ENCODE measurements at regions not wholly inside any gene's neighbourhood (a gene's known extent, or its start where the extent isn't known, plus 50 kb on each side); places are given as distances from the start of the nearest gene placed in this dataset.

DNA sequence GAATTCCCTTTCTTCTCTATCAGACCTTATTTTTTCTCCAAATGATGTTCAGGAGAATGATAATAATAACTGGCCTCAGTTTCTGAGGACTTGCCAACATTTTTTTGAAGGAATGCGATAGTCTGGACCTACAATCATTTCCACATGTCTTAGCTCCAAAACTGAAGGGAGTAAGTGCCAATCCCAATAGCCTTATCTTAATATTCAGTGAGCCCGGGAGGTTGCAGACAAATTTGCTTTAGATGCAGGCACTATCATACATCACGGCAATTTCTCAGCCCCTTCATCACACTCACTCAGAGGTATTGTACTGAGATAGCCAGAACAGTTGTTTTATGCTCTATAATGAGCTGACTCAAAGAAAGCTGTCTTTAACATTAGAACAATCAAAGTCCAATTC is 796.9 kb downstream of the ADGRL2 start:
- H3K4me3 Mint-ChIP-seq, result no peak overlapping the region
- H3K27me3 Mint-ChIP-seq, result peaks cover 0 to 3% (median 0%) of the 10 kb centered on the region in 5 donors
- peaks cover 0 to 8% (median 2%) of the 10 kb centered on the region in 4 donors for H3K4me1 Mint-ChIP-seq
- H3K9me3 Mint-ChIP-seq, result no peaks in the 10 kb centered on the region
- no peak overlapping the region for H3K27ac Mint-ChIP-seq
- H3K36me3 Mint-ChIP-seq, result no peaks in the 10 kb centered on the region
- DNase-seq (no peak), ATAC-seq (no peak)
- POLR2A ChIA-PET, result no interaction called here

DNA sequence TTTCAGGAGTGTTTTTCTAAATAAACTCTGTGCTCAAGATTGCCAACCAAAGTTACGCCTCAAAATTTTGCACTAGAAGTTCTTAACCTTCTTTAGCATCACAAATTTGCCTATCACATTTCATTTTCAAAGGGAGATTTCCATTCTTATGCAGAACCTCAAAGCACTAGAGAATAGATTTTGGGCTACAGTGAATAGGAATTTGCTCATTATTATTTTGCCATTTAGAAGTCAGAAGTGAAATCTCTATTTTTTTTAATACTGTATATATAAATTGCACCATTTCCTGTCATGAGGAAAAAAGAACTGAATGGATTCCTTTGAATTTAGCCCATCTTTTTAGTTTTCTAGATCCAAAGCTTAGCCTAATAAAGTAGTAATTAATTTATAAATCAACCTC is 796.4 kb downstream of the ADGRL2 start:
- peaks cover 0 to 3% (median 0%) of the 10 kb centered on the region in 5 donors for H3K27me3 Mint-ChIP-seq
- H3K27ac Mint-ChIP-seq, result no peak overlapping the region
- ATAC-seq, result no peak
- peaks cover 0 to 8% (median 2%) of the 10 kb centered on the region in 4 donors for H3K4me1 Mint-ChIP-seq
- no peak for DNase-seq
- no peaks in the 10 kb centered on the region for H3K9me3 Mint-ChIP-seq
- POLR2A ChIA-PET, result no interaction called here
- H3K4me3 Mint-ChIP-seq, result no peak overlapping the region
- no peaks in the 10 kb centered on the region for H3K36me3 Mint-ChIP-seq

DNA sequence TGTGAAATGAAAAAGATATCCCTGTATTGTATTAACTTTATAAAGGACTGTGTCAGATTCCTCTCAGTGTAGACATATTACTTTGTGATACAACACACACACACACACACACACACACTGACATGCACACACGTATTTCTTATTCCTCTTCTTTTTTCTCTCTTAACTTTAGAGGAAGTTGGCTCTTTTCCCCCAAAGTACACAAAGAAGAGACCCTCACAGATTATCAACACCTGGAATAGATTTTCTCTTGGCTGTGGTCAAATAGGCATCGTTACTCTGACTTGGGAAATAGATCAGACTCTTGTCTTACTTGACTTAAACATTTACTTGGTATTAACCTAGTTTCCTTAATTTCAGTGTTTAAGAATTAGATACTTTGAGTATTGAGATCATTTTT is 792.8 kb downstream of the ADGRL2 start:
- Mint-ChIP-seq H3K36me3 (no peaks in the 10 kb centered on the region), H3K9me3 (peaks cover 0 to 5% (median 0%) of the 10 kb centered on the region in 9 donors), H3K4me3 (no peak overlapping the region), H3K27me3 (no peaks in the 10 kb centered on the region), H3K27ac (no peak overlapping the region), H3K4me1 (peaks cover 0 to 2% (median 0%) of the 10 kb centered on the region in 4 donors)
- POLR2A ChIA-PET, result no interaction called here
- DNase-seq (no peak), ATAC-seq (no peak)

DNA sequence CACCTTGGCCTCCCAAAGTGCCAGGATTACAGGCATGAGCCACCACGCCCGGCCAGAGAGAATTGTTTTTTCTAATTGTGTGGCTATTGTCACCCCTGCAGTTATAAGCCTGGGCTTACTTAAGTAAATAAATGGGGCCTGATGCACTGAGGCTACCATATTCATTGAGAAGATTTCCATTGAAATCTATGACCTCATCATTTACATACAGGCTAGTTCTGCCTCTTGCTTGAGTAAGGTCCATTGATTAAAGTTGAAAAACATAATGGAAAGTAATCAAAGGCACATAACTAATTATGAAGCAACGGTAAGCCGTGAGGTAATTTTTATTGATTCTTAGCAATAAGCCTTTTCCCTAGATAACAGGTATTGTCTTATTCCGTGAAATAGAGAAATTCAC is 788.9 kb downstream of the ADGRL2 start:
- Mint-ChIP-seq H3K27ac (no peak overlapping the region), H3K27me3 (no peaks in the 10 kb centered on the region), H3K4me3 (no peak overlapping the region), H3K4me1 (no peaks in the 10 kb centered on the region), H3K36me3 (no peaks in the 10 kb centered on the region), H3K9me3 (peaks cover 0 to 8% (median 0%) of the 10 kb centered on the region in 9 donors)
- DNase-seq (no peak), ATAC-seq (no peak)
- POLR2A ChIA-PET, result no interaction called here

DNA sequence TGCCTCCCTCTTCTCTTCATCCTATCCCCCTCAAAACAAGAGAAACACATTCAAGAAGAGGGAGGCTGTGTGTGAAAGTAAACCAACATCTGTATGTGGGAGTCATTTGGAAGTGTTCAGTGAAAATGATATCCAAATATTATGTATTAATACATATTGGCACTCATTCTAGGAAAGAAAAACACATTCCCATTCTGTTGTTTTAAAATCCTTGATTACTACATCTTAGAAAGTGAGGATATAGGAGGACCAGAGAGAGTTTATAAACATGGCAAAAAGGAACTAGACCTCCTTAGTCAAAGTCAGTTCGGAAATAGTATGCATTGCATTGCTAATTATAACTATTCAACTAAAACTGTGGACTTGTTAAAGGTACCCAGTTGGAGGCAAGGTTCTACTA is 786.6 kb downstream of the ADGRL2 start:
- no peaks in the 10 kb centered on the region for H3K27me3 Mint-ChIP-seq
- POLR2A ChIA-PET, result no interaction called here
- DNase-seq (no peak), ATAC-seq (no peak)
- no peak overlapping the region for H3K4me3 Mint-ChIP-seq
- H3K4me1 Mint-ChIP-seq, result no peaks in the 10 kb centered on the region
- no peak overlapping the region for H3K27ac Mint-ChIP-seq
- no peaks in the 10 kb centered on the region for H3K36me3 Mint-ChIP-seq
- H3K9me3 Mint-ChIP-seq, result peaks cover 0 to 8% (median 0%) of the 10 kb centered on the region in 9 donors

DNA sequence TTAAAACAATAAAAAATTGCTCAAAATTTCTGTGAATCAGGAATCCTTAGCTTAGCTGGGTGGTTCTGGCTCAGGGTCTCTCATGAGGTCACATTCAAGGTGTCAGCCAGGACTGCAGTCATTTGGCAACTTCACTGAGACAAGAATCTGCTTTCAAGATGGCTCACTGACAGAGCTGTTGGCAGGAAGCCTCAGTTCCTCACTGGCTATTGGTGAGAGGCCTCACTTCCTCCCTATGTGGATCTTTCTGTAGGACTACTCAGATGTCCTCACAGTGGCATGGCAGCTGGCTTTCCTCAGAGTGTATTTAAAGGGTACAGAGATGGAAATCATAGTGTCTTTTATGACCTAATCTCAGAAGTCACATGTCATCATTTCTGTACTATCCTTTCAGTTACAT is 785.7 kb downstream of the ADGRL2 start:
- POLR2A ChIA-PET, result no interaction called here
- peaks cover 0 to 8% (median 0%) of the 10 kb centered on the region in 9 donors for H3K9me3 Mint-ChIP-seq
- H3K4me3 Mint-ChIP-seq, result no peak overlapping the region
- H3K27me3 Mint-ChIP-seq, result no peaks in the 10 kb centered on the region
- no peaks in the 10 kb centered on the region for H3K4me1 Mint-ChIP-seq
- ATAC-seq (no peak), DNase-seq (no peak)
- no peaks in the 10 kb centered on the region for H3K36me3 Mint-ChIP-seq
- H3K27ac Mint-ChIP-seq, result no peak overlapping the region

DNA sequence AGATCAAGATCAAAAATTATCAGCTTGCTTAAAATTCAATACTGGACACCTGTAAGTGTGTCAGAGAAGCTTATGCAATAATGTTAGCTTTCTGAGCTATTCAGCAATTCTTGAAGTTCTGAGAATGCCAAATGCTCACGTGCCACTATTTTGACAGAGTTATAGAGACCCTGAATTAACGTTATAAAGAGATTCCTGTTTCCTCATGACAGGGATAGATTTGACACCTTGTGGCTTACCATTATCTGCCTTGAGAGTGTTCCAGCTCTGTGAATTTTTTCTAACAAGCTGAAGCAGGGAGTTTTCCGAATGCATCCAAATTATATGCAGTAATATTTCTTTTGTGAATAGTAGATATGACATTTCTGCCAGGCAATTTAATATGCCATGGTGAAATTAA is 781.6 kb downstream of the ADGRL2 start:
- peaks cover 0 to 13% (median 0%) of the 10 kb centered on the region in 9 donors for H3K9me3 Mint-ChIP-seq
- H3K36me3 Mint-ChIP-seq, result no peaks in the 10 kb centered on the region
- no peaks in the 10 kb centered on the region for H3K27me3 Mint-ChIP-seq
- H3K27ac Mint-ChIP-seq, result no peak overlapping the region
- ATAC-seq (no peak), DNase-seq (no peak)
- POLR2A ChIA-PET, result no interaction called here
- H3K4me1 Mint-ChIP-seq, result no peaks in the 10 kb centered on the region
- H3K4me3 Mint-ChIP-seq, result no peak overlapping the region

DNA sequence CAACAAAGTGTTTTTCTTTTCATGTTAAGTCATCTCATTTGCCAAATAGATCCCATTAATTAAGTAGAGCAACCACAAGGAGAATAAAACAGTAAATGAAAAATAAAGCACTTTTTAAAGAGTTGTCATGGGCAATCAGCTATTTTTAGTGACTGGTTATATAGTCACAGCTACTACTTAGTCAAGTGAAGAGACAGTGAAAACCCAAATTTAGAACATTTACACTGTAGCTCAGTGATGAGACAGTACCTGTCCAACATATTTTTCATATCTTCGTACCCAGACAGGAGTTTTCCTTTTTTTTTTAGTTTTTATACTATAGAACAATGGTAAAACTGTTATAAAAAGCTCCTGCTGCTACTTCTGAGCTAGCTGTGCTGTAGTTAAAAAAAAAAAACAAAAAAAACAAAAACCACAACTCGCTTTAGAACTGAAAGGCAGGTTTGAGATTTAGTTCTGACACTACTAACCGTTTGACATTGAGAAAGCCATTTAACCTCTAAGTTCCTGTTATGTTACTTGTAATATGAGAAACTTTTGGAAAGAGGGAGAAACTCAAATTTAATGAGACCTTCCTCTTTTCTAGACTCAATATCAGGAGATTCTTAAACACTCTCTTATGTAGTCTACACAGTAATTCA is 777.5 kb downstream of the ADGRL2 start:
- DNase-seq, result no peak
- POLR2A ChIA-PET, result no interaction called here

DNA sequence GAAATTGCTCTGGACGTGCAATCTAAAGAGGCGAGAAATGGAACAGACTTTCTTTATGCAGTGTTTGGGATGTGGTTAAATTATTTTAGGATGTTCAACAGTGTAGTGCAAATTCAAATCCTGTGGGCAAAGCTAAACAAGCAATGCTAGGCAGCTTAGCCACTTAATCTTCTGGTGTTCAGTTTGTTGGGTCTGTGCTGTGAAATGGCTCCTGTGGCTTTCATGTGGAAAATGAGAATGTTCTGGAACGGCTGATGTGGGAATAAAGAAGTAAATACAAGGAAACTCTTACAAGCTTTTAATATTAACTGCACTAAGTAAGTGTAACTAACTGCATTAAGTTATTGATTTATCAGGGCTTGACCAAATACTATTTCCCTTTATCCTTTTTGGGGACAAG is 766.6 kb downstream of the ADGRL2 start:
- POLR2A ChIA-PET, result no interaction called here
- no peak overlapping the region for H3K27ac Mint-ChIP-seq
- peaks cover 0 to 1% (median 0%) of the 10 kb centered on the region in 5 donors for H3K27me3 Mint-ChIP-seq
- no peaks in the 10 kb centered on the region for H3K36me3 Mint-ChIP-seq
- H3K4me3 Mint-ChIP-seq, result no peak overlapping the region
- peaks cover 0 to 9% (median 0%) of the 10 kb centered on the region in 9 donors for H3K9me3 Mint-ChIP-seq
- ATAC-seq (no peak), DNase-seq (no peak)
- H3K4me1 Mint-ChIP-seq, result peaks cover 0 to 2% (median 0%) of the 10 kb centered on the region in 4 donors

More for the DNA sequence above, 777.5 kb downstream of the ADGRL2 start:
- Mint-ChIP-seq H3K27ac (no peak overlapping the region), H3K4me3 (no peak overlapping the region), H3K9me3 (peaks cover 0 to 9% (median 0%) of the 10 kb centered on the region in 9 donors), H3K27me3 (no peaks in the 10 kb centered on the region), H3K36me3 (no peaks in the 10 kb centered on the region), H3K4me1 (no peaks in the 10 kb centered on the region)
- no peak for ATAC-seq

DNA sequence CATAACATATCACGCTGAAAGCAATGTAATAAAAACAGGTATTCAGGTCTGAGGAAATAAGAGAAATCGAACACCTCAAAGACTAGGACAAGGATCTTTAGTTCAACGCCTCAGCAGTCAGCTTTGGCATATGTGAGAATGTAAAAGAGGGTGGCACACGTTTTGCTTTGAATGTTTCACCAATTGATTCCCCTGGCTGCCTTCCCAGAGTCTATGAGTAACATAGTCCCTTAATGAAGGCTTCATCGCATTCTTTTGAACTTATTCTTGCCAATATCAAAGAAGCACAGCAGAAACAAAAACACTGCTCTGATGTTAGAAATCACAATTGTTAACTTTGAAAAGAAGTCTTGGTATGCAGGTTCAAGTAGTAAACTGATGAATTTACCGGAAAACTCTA is 764.8 kb downstream of the ADGRL2 start:
- Mint-ChIP-seq H3K27ac (no peak overlapping the region), H3K27me3 (no peaks in the 10 kb centered on the region), H3K9me3 (peaks cover 0 to 2% (median 0%) of the 10 kb centered on the region in 9 donors), H3K4me1 (peaks cover 0 to 2% (median 0%) of the 10 kb centered on the region in 4 donors), H3K36me3 (no peaks in the 10 kb centered on the region), H3K4me3 (no peak overlapping the region)
- POLR2A ChIA-PET, result no interaction called here
- ATAC-seq, result no peak
- DNase-seq, result no peak

DNA sequence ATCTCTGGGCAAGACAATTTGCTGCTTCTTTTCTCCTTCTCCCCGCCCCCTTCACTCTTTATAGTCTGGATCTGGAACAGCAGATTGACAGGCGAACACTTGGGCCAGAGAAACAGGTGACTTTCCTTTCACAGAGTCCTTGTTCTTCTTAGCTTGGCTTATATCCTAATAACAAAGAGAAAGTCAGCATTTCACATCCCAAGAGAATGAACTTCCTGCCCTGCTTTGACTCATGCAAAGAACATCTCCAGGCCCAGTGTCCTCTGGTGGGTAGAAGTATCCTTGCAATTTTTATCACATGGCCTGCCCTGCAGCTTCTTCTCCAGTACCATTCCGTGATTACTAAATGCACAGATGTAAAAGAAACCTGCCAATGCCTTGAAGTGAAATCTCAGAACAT is 764.4 kb downstream of the ADGRL2 start:
- POLR2A ChIA-PET, result no interaction called here
- no peak for ATAC-seq

DNA sequence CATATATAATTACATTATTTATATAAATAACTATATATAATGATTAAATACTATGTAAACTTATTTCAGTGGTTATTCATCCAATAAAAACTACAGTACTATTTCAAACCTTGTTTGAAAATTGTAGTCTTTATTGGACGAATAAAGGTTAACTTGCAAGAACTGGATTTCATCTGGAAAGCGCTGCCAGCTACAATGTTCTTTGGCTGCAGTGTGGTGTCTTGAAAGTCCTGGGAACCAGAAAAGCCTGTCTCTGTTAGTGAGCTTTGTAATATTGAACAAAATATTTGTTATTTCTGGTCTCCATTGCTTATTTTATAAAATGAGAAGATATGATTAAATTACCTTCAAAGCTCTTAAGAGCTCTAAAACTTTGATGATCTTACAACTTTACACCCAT is 763.6 kb downstream of the ADGRL2 start:
- Mint-ChIP-seq H3K36me3 (no peaks in the 10 kb centered on the region), H3K4me3 (no peak overlapping the region), H3K9me3 (peaks cover 0 to 2% (median 0%) of the 10 kb centered on the region in 9 donors), H3K4me1 (peaks cover 0 to 2% (median 0%) of the 10 kb centered on the region in 4 donors), H3K27me3 (no peaks in the 10 kb centered on the region), H3K27ac (no peak overlapping the region)
- no peak for DNase-seq
- ATAC-seq, result no peak
- POLR2A ChIA-PET, result no interaction called here

More for the DNA sequence above, 764.4 kb downstream of the ADGRL2 start:
- Mint-ChIP-seq H3K27ac (no peak overlapping the region), H3K36me3 (no peaks in the 10 kb centered on the region), H3K9me3 (peaks cover 0 to 2% (median 0%) of the 10 kb centered on the region in 9 donors), H3K4me3 (no peak overlapping the region), H3K27me3 (no peaks in the 10 kb centered on the region), H3K4me1 (peaks cover 0 to 2% (median 0%) of the 10 kb centered on the region in 4 donors)
- no peak for DNase-seq

DNA sequence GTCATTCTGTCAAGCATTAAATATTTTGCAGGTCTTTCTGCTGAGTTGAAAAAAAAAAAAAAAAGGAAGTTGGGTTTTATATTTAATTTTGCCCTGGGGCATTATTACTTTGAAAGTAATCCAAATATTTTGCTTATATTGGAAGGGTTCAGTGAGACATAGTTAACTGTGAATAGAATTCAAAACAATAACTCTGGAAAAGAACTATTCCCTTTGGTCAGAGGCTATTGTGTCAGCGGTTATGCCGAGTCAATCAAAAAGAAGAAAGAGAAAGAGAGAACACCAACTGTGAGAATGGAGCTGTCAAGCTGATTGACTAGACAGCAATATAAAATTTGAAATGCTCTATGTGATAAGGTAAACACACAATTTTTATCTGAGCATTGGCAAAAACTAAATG is 761.7 kb downstream of the ADGRL2 start:
- no peak overlapping the region for H3K27ac Mint-ChIP-seq
- H3K4me3 Mint-ChIP-seq, result no peak overlapping the region
- POLR2A ChIA-PET, result no interaction called here
- ATAC-seq, result no peak
- H3K4me1 Mint-ChIP-seq, result peaks cover 0 to 2% (median 0%) of the 10 kb centered on the region in 4 donors
- no peaks in the 10 kb centered on the region for H3K36me3 Mint-ChIP-seq
- H3K9me3 Mint-ChIP-seq, result peaks cover 0 to 5% (median 0%) of the 10 kb centered on the region in 9 donors
- H3K27me3 Mint-ChIP-seq, result no peaks in the 10 kb centered on the region
- no peak for DNase-seq

DNA sequence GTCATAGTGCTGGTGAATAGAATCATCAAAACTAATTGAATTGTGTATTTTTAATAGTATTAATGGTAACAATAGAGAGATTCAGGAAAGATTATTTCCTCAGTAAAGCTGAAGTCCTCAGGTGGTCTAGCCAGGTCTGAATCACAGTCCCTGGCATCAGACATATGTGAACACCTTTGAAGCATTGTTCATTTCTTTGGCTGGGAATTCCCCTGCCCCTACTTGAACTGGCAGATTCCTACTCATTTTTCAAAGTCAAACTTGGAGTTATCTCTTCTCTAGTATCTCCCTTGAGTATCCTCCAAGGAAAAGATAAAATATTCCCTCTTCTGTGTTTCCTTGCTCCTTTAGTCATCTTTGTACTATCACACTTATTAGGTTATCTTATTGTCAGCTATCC is 759.8 kb downstream of the ADGRL2 start:
- no peak overlapping the region for H3K27ac Mint-ChIP-seq
- no peak for DNase-seq
- H3K4me1 Mint-ChIP-seq, result peaks cover 0 to 2% (median 0%) of the 10 kb centered on the region in 4 donors
- no peaks in the 10 kb centered on the region for H3K36me3 Mint-ChIP-seq
- POLR2A ChIA-PET, result no interaction called here
- ATAC-seq, result no peak
- H3K9me3 Mint-ChIP-seq, result peaks cover 0 to 5% (median 0%) of the 10 kb centered on the region in 9 donors
- H3K27me3 Mint-ChIP-seq, result no peaks in the 10 kb centered on the region
- H3K4me3 Mint-ChIP-seq, result no peak overlapping the region
